GM10266 (cell line): ENCODE measurements at regions not wholly inside any gene's neighbourhood (a gene's known extent, or its start where the extent isn't known, plus 50 kb on each side); places are given as distances from the start of the nearest gene placed in this dataset.

Experiments
- DNase-seq: peaks from one replicate; pipeline ENCODE4 v3.0.0; 2012; ENCODE audit errors: extremely low spot score
- CTCF ChIP-seq: IDR thresholded peaks from 2 replicates; pipeline ENCODE4 v1.5.1; 2012; ENCODE audit warnings: mild to moderate bottlenecking, low read depth; ENCODE audit not compliant: control insufficient read depth, insufficient read depth; ENCODE audit errors: missing control alignments

GRCh38 chr3:158882445-158882844 lies 80.6 kb downstream of the MFSD1 start:
- TF ChIP-seq CTCF, result no peak
- no peak for DNase-seq

GRCh38 chr3:158896729-158897128 lies 94.9 kb downstream of the MFSD1 start:
- no peak for DNase-seq
- TF ChIP-seq CTCF, result no peak

- no peak for TF ChIP-seq CTCF
- DNase-seq, result no peak
Measured at GRCh38 chr3:158906749-158907148, 104.9 kb downstream of the MFSD1 start.

GRCh38 chr3:158908187-158908734 lies 106.4 kb downstream of the MFSD1 start:
- DNase-seq, result no peak
- TF ChIP-seq CTCF, result no peak

GRCh38 chr3:158909870-158910269 lies 108.0 kb downstream of the MFSD1 start:
- no peak for DNase-seq
- no peak for TF ChIP-seq CTCF

- no peak for DNase-seq
Measured at GRCh38 chr3:158911586-158911985, 109.7 kb downstream of the MFSD1 start.

GRCh38 chr3:158912188-158912587 lies 110.3 kb downstream of the MFSD1 start:
- TF ChIP-seq CTCF, result no peak
- DNase-seq, result no peak

More at GRCh38 chr3:158911586-158911985, 109.7 kb downstream of the MFSD1 start:
- TF ChIP-seq CTCF, result no peak
